K562 (cell line): ENCODE measurements at regions not wholly inside any gene's neighbourhood (a gene's known extent, or its start where the extent isn't known, plus 50 kb on each side); places are given as distances from the start of the nearest gene placed in this dataset.

Experiments used
- ATAC-seq: fragments of 200-7000 bp; cut with Tn5 transposase; 3 replicates; pipeline ENCODE4 v1.9.1; 2020; ENCODE audit warnings: moderate library complexity
- BruUV-seq: library from RNA; stranded (reverse); fragments of 400-500 nt; replicated peaks from 2 replicates; lab custom pipeline; 2021; lab: Mats Ljungman, UMichigan
- CTCF ChIA-PET: fragments of 300-600 bp; formaldehyde crosslinking; extraction: SDS; loops from one replicate; lab custom pipeline; 2021; ENCODE audit warnings: low intra/inter-chr PET ratio; lab: Yijun Ruan, JAX
- POLR2A ChIA-PET: fragments of 300-600, 350-650 bp; sonication (Branson Sonifier 250); formaldehyde crosslinking; extraction: SDS; loops from one replicate; lab custom pipeline; 2021; ENCODE audit warnings: antibody characterized with exemption, inconsistent platforms; lab: Yijun Ruan, JAX
- DNase-seq, 4 experiments: peaks; one replicate each; pipeline versions ENCODE4 v3.0.0 to v3.0.0-alpha.2; 2011 to 2018; ENCODE audit warnings: low spot score in 3 of 4, mixed read lengths in 3 of 4; ENCODE audit errors: extremely low read depth in 1 of 4
- FAIRE-seq: peaks from 2 replicates; lab custom pipeline; 2011; peaks lifted over from hg19 to GRCh38; lab: Jason Lieb, UNC
- H2AFZ ChIP-seq: 2 replicates; pipeline ENCODE4 v1.6.0; 2011; ENCODE audit warnings: low read depth, low read length, control low read depth, inconsistent platforms
- H3K27ac ChIP-seq: fragments of 200-600 bp; 3 replicates; pipeline ENCODE4 v1.8.0; 2011; ENCODE audit warnings: low read depth, mild to moderate bottlenecking, control low read depth, inconsistent platforms, low read length, moderate library complexity, mixed read lengths; ENCODE audit errors: extremely low read depth
- H3K27me3 ChIP-seq, 2 experiments: fragments of 300-600 bp in 1 of 2; 2 replicates in 1 of 2; 3 replicates in 1 of 2; pipeline versions ENCODE4 v1.6.0 to v1.8.0; 2011; ENCODE audit warnings: inconsistent platforms in 2 of 2, low read length in 2 of 2, mild to moderate bottlenecking in 1 of 2, mixed read lengths in 1 of 2, moderate library complexity in 1 of 2; ENCODE audit not compliant: control insufficient read depth in 2 of 2, insufficient read depth in 2 of 2
- H3K36me3 ChIP-seq: fragments of 300-600 bp; 3 replicates; pipeline ENCODE4 v1.8.0; 2011; ENCODE audit warnings: mild to moderate bottlenecking, low read length, inconsistent platforms; ENCODE audit not compliant: control insufficient read depth, insufficient read depth
- H3K4me1 ChIP-seq, 2 experiments: fragments of 200-600 bp in 1 of 2; replicated peaks in 1 of 2; 2 replicates in 1 of 2; 3 replicates in 1 of 2; pipeline versions ENCODE4 v1.5.1 to v1.8.0; 2011; ENCODE audit warnings: inconsistent platforms in 2 of 2, low read length in 2 of 2, mild to moderate bottlenecking in 1 of 2, mixed read lengths in 1 of 2, moderate library complexity in 1 of 2; ENCODE audit not compliant: control insufficient read depth in 2 of 2, insufficient read depth in 2 of 2
- H3K4me2 ChIP-seq: 2 replicates; pipeline ENCODE4 v1.6.1; 2011; ENCODE audit warnings: low read length, control low read depth, inconsistent platforms, mixed read lengths; ENCODE audit not compliant: insufficient read depth
- H3K4me3 ChIP-seq: fragments of 200-600 bp; sonication (generic), shearing (Covaris generic); 2 replicates; pipeline ENCODE4 v1.5.1; 2016; ENCODE audit warnings: control low read depth, inconsistent platforms
- H3K79me2 ChIP-seq: fragments of 200-600 bp; 3 replicates; pipeline ENCODE4 v1.8.0; 2011; ENCODE audit warnings: low read length, inconsistent platforms; ENCODE audit not compliant: control insufficient read depth, insufficient read depth
- H3K9ac ChIP-seq, 2 experiments: 2 replicates each; pipeline versions ENCODE4 v1.6.0 to v1.6.1; 2011; ENCODE audit warnings: low read depth in 2 of 2, low read length in 2 of 2, control low read depth in 1 of 2, inconsistent platforms in 1 of 2, mild to moderate bottlenecking in 1 of 2, mixed read lengths in 1 of 2; ENCODE audit not compliant: insufficient read depth in 1 of 2
- H3K9me1 ChIP-seq: one replicate; pipeline ENCODE4 v1.6.0; 2011; ENCODE audit warnings: inconsistent platforms, mild to moderate bottlenecking, low read length, moderate library complexity; ENCODE audit not compliant: control insufficient read depth, insufficient read depth
- H3K9me3 ChIP-seq: replicated peaks from 2 replicates; pipeline ENCODE4 v1.5.1; 2011; ENCODE audit warnings: low read depth, low read length, inconsistent platforms; ENCODE audit not compliant: control insufficient read depth, insufficient read depth
- H4K20me1 ChIP-seq: replicated peaks from 2 replicates; pipeline ENCODE4 v1.6.1; 2011; ENCODE audit warnings: low read length, inconsistent platforms, mixed read lengths; ENCODE audit not compliant: control insufficient read depth, insufficient read depth
- ARHGAP35 ChIP-seq: fragments of 450-650 bp; IDR thresholded peaks from 2 replicates; pipeline ENCODE4 v1.6.1; 2018; ENCODE audit not compliant: partially characterized antibody
- HDAC2 ChIP-seq: fragments of 450-650 bp; IDR thresholded peaks from 2 replicates; pipeline ENCODE4 v1.6.1; 2016; ENCODE audit warnings: mild to moderate bottlenecking
- NEUROD1 ChIP-seq: fragments of 150-350 bp; IDR thresholded peaks from 2 replicates; pipeline ENCODE4 v1.6.1; 2014; ENCODE audit warnings: borderline replicate concordance, low read length, low read depth; ENCODE audit not compliant: partially characterized antibody
- NFE2L1 ChIP-seq: fragments of 450-650 bp; IDR thresholded peaks from 2 replicates; pipeline ENCODE4 v1.6.1; 2016; ENCODE audit warnings: missing genetic modification characterization, low read depth, mild to moderate bottlenecking, missing compliant biosample characterization, moderate library complexity, borderline replicate concordance
- NFIC ChIP-seq: fragments of 450-650 bp; IDR thresholded peaks from 2 replicates; pipeline ENCODE4 v1.6.1; 2017; ENCODE audit warnings: mild to moderate bottlenecking, inconsistent platforms
- PHF20 ChIP-seq: fragments of 450-650 bp; IDR thresholded peaks from 2 replicates; pipeline ENCODE4 v1.6.1; 2018; ENCODE audit not compliant: partially characterized antibody
- TBL1XR1 ChIP-seq, 2 experiments: IDR thresholded peaks; 2 replicates each; pipeline ENCODE4 v1.6.1; 2012; ENCODE audit warnings: improper control_type of control experiment in 2 of 2, low read length in 2 of 2, mild to moderate bottlenecking in 1 of 2
- ZFP1 ChIP-seq: fragments of 450-650 bp; formaldehyde crosslinking; IDR thresholded peaks from 2 replicates; pipeline ENCODE4 v1.4.0; 2020; ENCODE audit warnings: mild to moderate bottlenecking, mixed read lengths
- ZNF24 ChIP-seq: fragments of 450-650 bp; IDR thresholded peaks from 2 replicates; pipeline ENCODE4 v1.6.1; 2016
- ZNF384 ChIP-seq: IDR thresholded peaks from 2 replicates; pipeline ENCODE4 v1.6.1; 2012; ENCODE audit warnings: low read depth, low read length, improper control_type of control experiment
- ZNF75A ChIP-seq: fragments of 450-650 bp; formaldehyde crosslinking; IDR thresholded peaks from 2 replicates; pipeline ENCODE4 v1.4.0; 2020; ENCODE audit warnings: mild to moderate bottlenecking
- WGBS: fragments of 100-300 bp; shearing (Covaris generic); methylation state at CpG from one replicate; pipeline ENCODE4 v1.1.6; 2016; ENCODE audit warnings: low coverage, mixed read lengths; ENCODE audit not compliant: insufficient coverage; ENCODE audit errors: missing lambda C conversion rate; 5-methylcytosine and 5-hydroxymethylcytosine counted together
- in situ Hi-C: fragments of 300-500 bp; cut with MboI; formaldehyde crosslinking; loops from 4 replicates; pipeline ENCODE4 v1.15.0; 2018; ENCODE audit warnings: inconsistent platforms, mixed read lengths
- intact Hi-C: fragments of 100-400 bp; cut with micrococcal nuclease; formaldehyde crosslinking; loops from 2 replicates; pipeline ENCODE4 v1.14.2; 2022
- TF ChIP-seq, protein P1 (sequence below): sonication (generic); formaldehyde crosslinking; IDR thresholded peaks from 2 replicates; pipeline ENCODE4 v1.8.0; 2023; ENCODE audit warnings: mild to moderate bottlenecking, missing genetic modification reagents
- TF ChIP-seq, protein P2 (sequence below): fragments of 250-450 bp; sonication (Bioruptor Pico); IDR thresholded peaks from 2 replicates; pipeline ENCODE4 v1.4.0; 2020; ENCODE audit warnings: borderline replicate concordance

DNA sequence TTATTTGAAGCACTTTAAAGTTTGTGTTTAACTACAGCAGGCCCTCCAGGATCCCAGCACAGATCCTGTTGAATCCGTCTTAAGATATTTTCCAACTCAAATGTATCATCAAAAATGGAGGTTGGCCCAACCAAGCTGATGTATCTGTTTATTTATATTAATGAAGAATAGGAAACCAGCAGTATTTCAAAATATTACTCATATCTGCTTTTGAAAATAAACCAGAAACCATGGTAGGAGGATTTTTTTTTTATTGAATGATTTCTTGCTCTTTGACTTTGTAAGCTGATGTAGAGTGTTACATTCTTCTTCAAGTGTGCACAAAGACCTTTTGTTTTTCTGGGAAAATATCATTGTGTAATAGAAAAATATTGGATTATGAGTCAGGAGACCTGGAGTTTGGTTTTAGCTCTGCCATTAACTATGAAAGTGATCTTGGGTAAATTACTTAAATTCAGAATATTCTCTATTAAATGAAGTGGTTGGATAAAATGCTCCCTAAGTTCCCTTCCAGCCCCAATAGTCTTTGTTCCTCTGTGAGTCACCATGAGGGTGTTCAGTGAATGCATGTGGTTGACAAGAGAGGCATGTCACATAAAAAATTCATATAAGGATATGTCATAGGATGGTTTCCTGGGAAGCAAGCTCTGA is 221.3 kb upstream of the GAP43 start:
- H3K9ac ChIP-seq, result no peak overlapping the region
- no peaks in the 10 kb centered on the region for H3K79me2 ChIP-seq
- no peak for DNase-seq
- ATAC-seq, result no peak
- ChIA-PET POLR2A (interaction anchor here (1.2 to 1.3 kb wide), 2 partner anchors 15 to 32 kb away, joined by 3 to 4 read pairs; no protein-coding TSS in a partner anchor), CTCF (no interaction called here)
- TF ChIP-seq TBL1XR1 (IDR thresholded peaks at IDR 0.05; ENCODE audit: low read length in 2 of 2), result no peak
- TF ChIP-seq ZNF75A (CRISPR knock-in tag), result no peak
- TF ChIP-seq ARHGAP35, result no peak
- no peak for TF ChIP-seq NEUROD1
- TF ChIP-seq ZFP1 (CRISPR knock-in tag), result no peak
- TF ChIP-seq, protein P1, sequence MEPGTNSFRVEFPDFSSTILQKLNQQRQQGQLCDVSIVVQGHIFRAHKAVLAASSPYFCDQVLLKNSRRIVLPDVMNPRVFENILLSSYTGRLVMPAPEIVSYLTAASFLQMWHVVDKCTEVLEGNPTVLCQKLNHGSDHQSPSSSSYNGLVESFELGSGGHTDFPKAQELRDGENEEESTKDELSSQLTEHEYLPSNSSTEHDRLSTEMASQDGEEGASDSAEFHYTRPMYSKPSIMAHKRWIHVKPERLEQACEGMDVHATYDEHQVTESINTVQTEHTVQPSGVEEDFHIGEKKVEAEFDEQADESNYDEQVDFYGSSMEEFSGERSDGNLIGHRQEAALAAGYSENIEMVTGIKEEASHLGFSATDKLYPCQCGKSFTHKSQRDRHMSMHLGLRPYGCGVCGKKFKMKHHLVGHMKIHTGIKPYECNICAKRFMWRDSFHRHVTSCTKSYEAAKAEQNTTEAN (CRISPR knock-in tag), result no peak
- TF ChIP-seq, protein P2, sequence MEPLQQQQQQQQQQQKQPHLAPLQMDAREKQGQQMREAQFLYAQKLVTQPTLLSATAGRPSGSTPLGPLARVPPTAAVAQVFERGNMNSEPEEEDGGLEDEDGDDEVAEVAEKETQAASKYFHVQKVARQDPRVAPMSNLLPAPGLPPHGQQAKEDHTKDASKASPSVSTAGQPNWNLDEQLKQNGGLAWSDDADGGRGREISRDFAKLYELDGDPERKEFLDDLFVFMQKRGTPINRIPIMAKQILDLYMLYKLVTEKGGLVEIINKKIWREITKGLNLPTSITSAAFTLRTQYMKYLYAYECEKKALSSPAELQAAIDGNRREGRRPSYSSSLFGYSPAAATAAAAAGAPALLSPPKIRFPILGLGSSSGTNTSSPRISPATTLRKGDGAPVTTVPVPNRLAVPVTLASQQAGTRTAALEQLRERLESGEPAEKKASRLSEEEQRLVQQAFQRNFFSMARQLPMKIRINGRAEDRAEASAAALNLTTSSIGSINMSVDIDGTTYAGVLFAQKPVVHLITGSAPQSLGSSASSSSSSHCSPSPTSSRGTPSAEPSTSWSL (CRISPR knock-in tag), result no peak
- TF ChIP-seq ZNF384, result no peak
- TF ChIP-seq PHF20, result no peak
- TF ChIP-seq HDAC2, result no peak
- no peak for TF ChIP-seq NFIC
- no peak for TF ChIP-seq ZNF24
- no peak for TF ChIP-seq NFE2L1
- no TSS peak for BruUV-seq
- no peak for FAIRE-seq
- H3K9me1 ChIP-seq, result no peaks in the 10 kb centered on the region
- H3K27ac ChIP-seq, result no peak overlapping the region
- H3K4me2 ChIP-seq, result no peak overlapping the region
- no peak overlapping the region for H2AFZ ChIP-seq
- in situ Hi-C loops (no loop called here), intact Hi-C loops (no loop called here)
- H3K27me3 ChIP-seq, result no peaks in the 10 kb centered on the region
- no peaks in the 10 kb centered on the region for H3K36me3 ChIP-seq
- no peak overlapping the region for H3K4me3 ChIP-seq
- no peaks in the 10 kb centered on the region for H3K4me1 ChIP-seq
- H4K20me1 ChIP-seq, result no peaks in the 10 kb centered on the region
- 0% methylated on average over 1 of the region's 1 CpG for WGBS
- H3K9me3 ChIP-seq, result no peaks in the 10 kb centered on the region
